ENCODE measurements at regions not wholly inside any gene's neighbourhood (a gene's known extent, or its start where the extent isn't known, plus 50 kb on each side); places are given as distances from the start of the nearest gene placed in this dataset.

- Mint-ChIP-seq H3K36me3 (no peaks in the 10 kb centered on the region), H3K4me3 (no peak overlapping the region), H3K27me3 (ENCODE audit: low read depth) (no peaks in the 10 kb centered on the region), H3K27ac (no peak overlapping the region), H3K9me3 (no peaks in the 10 kb centered on the region), H3K4me1 (peaks cover 13% of the 10 kb centered on the region)
- DNase-seq (ENCODE audit: low spot score) (no peak), ATAC-seq (no peak)
- TF ChIP-seq, protein P1, sequence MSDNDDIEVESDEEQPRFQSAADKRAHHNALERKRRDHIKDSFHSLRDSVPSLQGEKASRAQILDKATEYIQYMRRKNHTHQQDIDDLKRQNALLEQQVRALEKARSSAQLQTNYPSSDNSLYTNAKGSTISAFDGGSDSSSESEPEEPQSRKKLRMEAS (CRISPR knock-in tag; IDR thresholded peaks at IDR 0.05): no peak
- TF ChIP-seq ZNF121 (CRISPR knock-in tag; IDR thresholded peaks at IDR 0.05): no peak
- TF ChIP-seq FOXP1 (CRISPR knock-in tag; IDR thresholded peaks at IDR 0.05; ENCODE audit: borderline replicate concordance): no peak
- TF ChIP-seq ZBTB43 (CRISPR knock-in tag; IDR thresholded peaks at IDR 0.05): no peak
- TF ChIP-seq TP53 (CRISPR knock-in tag; IDR thresholded peaks at IDR 0.05): no peak
- TF ChIP-seq OVOL2 (CRISPR knock-in tag; IDR thresholded peaks at IDR 0.05; ENCODE audit: borderline replicate concordance): no peak
- TF ChIP-seq, protein P2, sequence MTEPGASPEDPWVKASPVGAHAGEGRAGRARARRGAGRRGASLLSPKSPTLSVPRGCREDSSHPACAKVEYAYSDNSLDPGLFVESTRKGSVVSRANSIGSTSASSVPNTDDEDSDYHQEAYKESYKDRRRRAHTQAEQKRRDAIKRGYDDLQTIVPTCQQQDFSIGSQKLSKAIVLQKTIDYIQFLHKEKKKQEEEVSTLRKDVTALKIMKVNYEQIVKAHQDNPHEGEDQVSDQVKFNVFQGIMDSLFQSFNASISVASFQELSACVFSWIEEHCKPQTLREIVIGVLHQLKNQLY (CRISPR knock-in tag; IDR thresholded peaks at IDR 0.05): no peak
- TF ChIP-seq ZBTB21 (CRISPR knock-in tag; IDR thresholded peaks at IDR 0.05; ENCODE audit: borderline replicate concordance): no peak
- no peak for TF ChIP-seq NFATC4 (CRISPR knock-in tag; IDR thresholded peaks at IDR 0.05)
- TF ChIP-seq EMX1 (CRISPR knock-in tag; IDR thresholded peaks at IDR 0.05): no peak
- TF ChIP-seq MYBL2 (CRISPR knock-in tag; IDR thresholded peaks at IDR 0.05): no peak
- TF ChIP-seq, protein P3, sequence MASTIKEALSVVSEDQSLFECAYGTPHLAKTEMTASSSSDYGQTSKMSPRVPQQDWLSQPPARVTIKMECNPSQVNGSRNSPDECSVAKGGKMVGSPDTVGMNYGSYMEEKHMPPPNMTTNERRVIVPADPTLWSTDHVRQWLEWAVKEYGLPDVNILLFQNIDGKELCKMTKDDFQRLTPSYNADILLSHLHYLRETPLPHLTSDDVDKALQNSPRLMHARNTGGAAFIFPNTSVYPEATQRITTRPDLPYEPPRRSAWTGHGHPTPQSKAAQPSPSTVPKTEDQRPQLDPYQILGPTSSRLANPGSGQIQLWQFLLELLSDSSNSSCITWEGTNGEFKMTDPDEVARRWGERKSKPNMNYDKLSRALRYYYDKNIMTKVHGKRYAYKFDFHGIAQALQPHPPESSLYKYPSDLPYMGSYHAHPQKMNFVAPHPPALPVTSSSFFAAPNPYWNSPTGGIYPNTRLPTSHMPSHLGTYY (CRISPR knock-in tag; IDR thresholded peaks at IDR 0.05): no peak
- no peak for TF ChIP-seq FOXJ3 (CRISPR knock-in tag; IDR thresholded peaks at IDR 0.05; ENCODE audit: borderline replicate concordance)
- ChIA-PET POLR2A (no interaction called here), CTCF (interaction anchor here (4.3 kb wide), 1 partner anchor 13 kb away, joined by 43 read pairs; no protein-coding TSS in a partner anchor)
These were observed 93.6 kb downstream of the SCN11A start for GRCh38 chr3:38958026-38958720.

DNA sequence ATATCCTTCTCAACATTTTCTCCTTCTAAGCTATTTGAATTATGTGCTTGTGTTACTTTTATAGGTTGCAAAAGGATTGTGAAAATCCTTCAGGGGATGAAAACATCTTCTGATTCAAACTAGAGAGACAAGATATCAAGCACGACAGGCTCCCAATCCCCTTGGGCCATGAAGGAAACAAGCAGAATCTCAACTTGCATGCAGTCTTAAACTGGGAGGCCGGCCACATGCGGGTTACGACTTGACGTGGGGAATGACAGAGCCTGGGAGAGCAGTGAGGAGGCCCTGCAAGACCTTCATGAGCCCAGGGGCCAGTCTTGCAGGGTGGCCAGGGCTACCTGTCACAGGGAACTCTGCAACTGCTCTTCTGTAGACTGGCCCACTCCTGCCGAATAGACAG is 94.4 kb downstream of the SCN11A start:
- Mint-ChIP-seq H3K4me3 (no peak overlapping the region), H3K9me3 (no peaks in the 10 kb centered on the region), H3K36me3 (no peaks in the 10 kb centered on the region), H3K27ac (no peak overlapping the region), H3K4me1 (peaks cover 13% of the 10 kb centered on the region), H3K27me3 (ENCODE audit: low read depth) (no peaks in the 10 kb centered on the region)
- no peak for TF ChIP-seq ZNF396 (CRISPR knock-in tag; IDR thresholded peaks at IDR 0.05; ENCODE audit: borderline replicate concordance)
- TF ChIP-seq USF1 (CRISPR knock-in tag; IDR thresholded peaks at IDR 0.05): no peak
- TF ChIP-seq ATF6 (CRISPR knock-in tag; IDR thresholded peaks at IDR 0.05): no peak
- TF ChIP-seq PRRX2 (CRISPR knock-in tag; IDR thresholded peaks at IDR 0.05): no peak
- TF ChIP-seq ELF4 (CRISPR knock-in tag; IDR thresholded peaks at IDR 0.05; ENCODE audit: low read depth): no peak
- no peak for TF ChIP-seq ZNF121 (CRISPR knock-in tag; IDR thresholded peaks at IDR 0.05)
- TF ChIP-seq IRF2 (CRISPR knock-in tag; IDR thresholded peaks at IDR 0.05; ENCODE audit: borderline replicate concordance, low read depth): no peak
- no peak for TF ChIP-seq EMX1 (CRISPR knock-in tag; IDR thresholded peaks at IDR 0.05)
- TF ChIP-seq HMGA2 (CRISPR knock-in tag; IDR thresholded peaks at IDR 0.05): no peak
- no peak for TF ChIP-seq FOXJ3 (CRISPR knock-in tag; IDR thresholded peaks at IDR 0.05; ENCODE audit: borderline replicate concordance)
- TF ChIP-seq, protein P4, sequence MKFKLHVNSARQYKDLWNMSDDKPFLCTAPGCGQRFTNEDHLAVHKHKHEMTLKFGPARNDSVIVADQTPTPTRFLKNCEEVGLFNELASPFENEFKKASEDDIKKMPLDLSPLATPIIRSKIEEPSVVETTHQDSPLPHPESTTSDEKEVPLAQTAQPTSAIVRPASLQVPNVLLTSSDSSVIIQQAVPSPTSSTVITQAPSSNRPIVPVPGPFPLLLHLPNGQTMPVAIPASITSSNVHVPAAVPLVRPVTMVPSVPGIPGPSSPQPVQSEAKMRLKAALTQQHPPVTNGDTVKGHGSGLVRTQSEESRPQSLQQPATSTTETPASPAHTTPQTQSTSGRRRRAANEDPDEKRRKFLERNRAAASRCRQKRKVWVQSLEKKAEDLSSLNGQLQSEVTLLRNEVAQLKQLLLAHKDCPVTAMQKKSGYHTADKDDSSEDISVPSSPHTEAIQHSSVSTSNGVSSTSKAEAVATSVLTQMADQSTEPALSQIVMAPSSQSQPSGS (CRISPR knock-in tag; IDR thresholded peaks at IDR 0.05; ENCODE audit: borderline replicate concordance, low read depth): no peak
- DNase-seq (ENCODE audit: low spot score) (no peak), ATAC-seq (no peak)
- CTCF ChIA-PET: interaction anchor here (0.9 to 1.1 kb wide), 2 partner anchors 27 to 43 kb away, joined by 4 to 5 read pairs; no protein-coding TSS in a partner anchor
- POLR2A ChIA-PET: no interaction called here

Measured in WTC11 (cell line).